HEK293T (cell line): ENCODE measurements at regions not wholly inside any gene's neighbourhood (a gene's known extent, or its start where the extent isn't known, plus 50 kb on each side); places are given as distances from the start of the nearest gene placed in this dataset.

Experiments used
- BHLHE40 ChIP-seq: fragments of 450-650 bp; IDR thresholded peaks from 2 replicates; pipeline ENCODE4 v1.6.1; 2016; ENCODE audit warnings: mild to moderate bottlenecking, moderate library complexity, borderline replicate concordance
- ELF4 ChIP-seq: fragments of 450-650 bp; IDR thresholded peaks from 2 replicates; pipeline ENCODE4 v1.6.1; 2017; ENCODE audit warnings: antibody characterized with exemption
- SP1 ChIP-seq: fragments of 450-650 bp; IDR thresholded peaks from 2 replicates; pipeline ENCODE4 v1.6.1; 2017
- TARDBP ChIP-seq: fragments of 450-650 bp; IDR thresholded peaks from 2 replicates; pipeline ENCODE4 v1.6.1; 2016

DNA sequence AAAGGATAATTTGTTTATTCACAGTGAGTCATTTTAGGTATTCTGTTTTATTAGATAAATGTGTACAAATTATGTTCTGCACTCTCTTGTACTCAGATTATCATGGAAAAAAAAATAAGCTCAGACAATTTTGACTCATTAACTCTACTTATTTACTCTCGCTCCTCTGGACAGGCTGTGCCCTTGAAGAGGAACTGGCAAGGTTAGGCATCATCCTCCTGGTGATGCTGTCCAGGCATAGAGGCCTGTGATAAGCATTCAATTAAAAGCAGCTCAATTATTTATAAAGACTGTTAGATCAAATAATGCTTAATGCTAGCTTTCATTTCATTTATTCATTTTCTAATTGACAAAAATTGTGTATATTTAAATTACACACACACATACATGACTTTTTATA is 518.5 kb downstream of the TENT5A start:
- TF ChIP-seq BHLHE40 (no peak), TARDBP (no peak), SP1 (no peak), ELF4 (no peak)
